ENCODE measurements at regions not wholly inside any gene's neighbourhood (a gene's known extent, or its start where the extent isn't known, plus 50 kb on each side); places are given as distances from the start of the nearest gene placed in this dataset.

DNA sequence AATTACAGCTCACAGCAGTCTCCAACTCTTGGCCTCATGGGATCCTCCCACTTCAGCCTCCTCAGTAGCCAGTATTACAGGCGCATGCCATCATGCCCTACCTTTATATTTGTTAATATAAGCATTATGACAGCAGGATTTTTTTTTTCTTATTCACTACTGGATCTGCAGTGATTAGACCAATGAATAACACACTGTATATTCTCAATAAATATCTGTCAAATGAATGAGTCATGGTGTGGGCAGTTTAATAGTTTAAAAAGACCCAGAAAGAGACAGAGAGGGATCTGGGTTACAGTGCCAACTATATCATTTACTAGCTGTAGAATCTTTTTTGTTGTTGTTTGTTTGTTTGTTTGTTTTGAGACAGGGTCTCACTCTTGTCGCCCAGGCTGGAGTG, 62.4 kb upstream of the LTBP1 start:
- H4K5ac ChIP-seq (ENCODE audit: insufficient read length, low read depth, low read length) = no peak overlapping the region
- H3K4ac ChIP-seq (replicated peaks; ENCODE audit: insufficient read length, low read depth, low read length) = no peak overlapping the region
- H3K79me1 ChIP-seq (ENCODE audit: low read depth, low read length) = no peaks in the 10 kb centered on the region
- H2BK120ac ChIP-seq (replicated peaks; ENCODE audit: low read depth, low read length) = no peak overlapping the region
- no peak overlapping the region for H3K27ac ChIP-seq (ENCODE audit: low read depth, low read length)
- no peak overlapping the region for H2AFZ ChIP-seq (ENCODE audit: low read length)
- H3K27me3 ChIP-seq (replicated peaks in 1 of 4; ENCODE audit: control insufficient read depth in 3 of 4, extremely low read depth in 1 of 4, insufficient read depth in 3 of 4, low read length in 3 of 4) = no peaks in the 10 kb centered on the region
- no peak overlapping the region for H2AK5ac ChIP-seq (ENCODE audit: low read depth, low read length)
- no peak overlapping the region for H4K8ac ChIP-seq (ENCODE audit: extremely low read depth, insufficient read depth, low read length)
- H4K20me1 ChIP-seq (replicated peaks in 1 of 2; ENCODE audit: control insufficient read depth in 1 of 2, insufficient read depth in 2 of 2, low read length in 2 of 2) = no peaks in the 10 kb centered on the region
- no peak overlapping the region for H3K56ac ChIP-seq (replicated peaks; ENCODE audit: insufficient read length, low read depth, low read length)
- no peak overlapping the region for H3K18ac ChIP-seq (ENCODE audit: extremely low read depth, low read length)
- CTCF ChIA-PET (ENCODE audit: partially characterized antibody) = interaction anchor here (0.9 kb wide), 1 partner anchor 10 kb away, joined by 4 read pairs; no protein-coding TSS in a partner anchor
- POLR2A ChIA-PET (ENCODE audit: partially characterized antibody) = no interaction called here
- no peaks in the 10 kb centered on the region for H3K23me2 ChIP-seq (ENCODE audit: low read depth, low read length)
- H3K4me1 ChIP-seq (replicated peaks in 1 of 4; ENCODE audit: control insufficient read depth in 3 of 4, insufficient read depth in 4 of 4, low read length in 3 of 4) = no peaks in the 10 kb centered on the region
- H4K91ac ChIP-seq (replicated peaks; ENCODE audit: insufficient read length, low read length) = no peak overlapping the region
- peaks cover 13 to 20% of the 10 kb centered on the region in 2 experiments for H3K9me3 ChIP-seq (ENCODE audit: insufficient read depth in 2 of 2, low read depth in 1 of 2, low read length in 1 of 2)
- peaks cover 0 to 4% (median 0%) of the 10 kb centered on the region in 4 experiments; a peak in 1 of 8 replicates for H3K36me3 ChIP-seq (ENCODE audit: control insufficient read depth in 2 of 4, insufficient read depth in 4 of 4, low read length in 3 of 4)
- H2BK20ac ChIP-seq (ENCODE audit: low read length) = no peak overlapping the region
- no peak overlapping the region for H3K14ac ChIP-seq (ENCODE audit: insufficient read length)
- H3K4me2 ChIP-seq (ENCODE audit: insufficient read depth in 1 of 2, low read depth in 2 of 2, low read length in 2 of 2) = no peak overlapping the region
- no peaks in the 10 kb centered on the region for H3K79me2 ChIP-seq (ENCODE audit: control insufficient read depth in 1 of 2, insufficient read depth in 2 of 2, low read length in 2 of 2)
- FAIRE-seq = no peak
- no peak overlapping the region for H3K4me3 ChIP-seq (ENCODE audit: extremely low read depth in 1 of 4, insufficient read depth in 2 of 4, low read depth in 3 of 4, low read length in 4 of 4)
- no peak overlapping the region for H2BK15ac ChIP-seq (ENCODE audit: low read length)
- WGBS, 2 experiments (ENCODE audit: extremely low coverage in 1 of 2, insufficient coverage in 1 of 2, insufficient read length in 1 of 2, insufficient replicate concordance in 2 of 2, low coverage in 1 of 2, low lambda C conversion rate in 2 of 2, missing lambda C conversion rate in 1 of 2) = 94% methylated on average over 2 of the region's 2 CpGs; no CpG with 5 or more reads in 1 of the 2 experiments
- H2BK5ac ChIP-seq (ENCODE audit: low read depth, low read length) = no peak overlapping the region
- DNase-seq (ENCODE audit: low read depth in 1 of 2, low spot score in 2 of 2) = no peak
- H3K23ac ChIP-seq (ENCODE audit: insufficient read length) = no peak overlapping the region
- H3K9ac ChIP-seq (replicated peaks in 1 of 4; ENCODE audit: extremely low read depth in 1 of 4, low read depth in 3 of 4, low read length in 3 of 4) = no peak overlapping the region
- H2BK12ac ChIP-seq (ENCODE audit: low read depth, low read length) = no peak overlapping the region
- no peak for TF ChIP-seq POU5F1 (IDR thresholded peaks at IDR 0.05; ENCODE audit: low read depth, low read length)
- TF ChIP-seq, protein P1, sequence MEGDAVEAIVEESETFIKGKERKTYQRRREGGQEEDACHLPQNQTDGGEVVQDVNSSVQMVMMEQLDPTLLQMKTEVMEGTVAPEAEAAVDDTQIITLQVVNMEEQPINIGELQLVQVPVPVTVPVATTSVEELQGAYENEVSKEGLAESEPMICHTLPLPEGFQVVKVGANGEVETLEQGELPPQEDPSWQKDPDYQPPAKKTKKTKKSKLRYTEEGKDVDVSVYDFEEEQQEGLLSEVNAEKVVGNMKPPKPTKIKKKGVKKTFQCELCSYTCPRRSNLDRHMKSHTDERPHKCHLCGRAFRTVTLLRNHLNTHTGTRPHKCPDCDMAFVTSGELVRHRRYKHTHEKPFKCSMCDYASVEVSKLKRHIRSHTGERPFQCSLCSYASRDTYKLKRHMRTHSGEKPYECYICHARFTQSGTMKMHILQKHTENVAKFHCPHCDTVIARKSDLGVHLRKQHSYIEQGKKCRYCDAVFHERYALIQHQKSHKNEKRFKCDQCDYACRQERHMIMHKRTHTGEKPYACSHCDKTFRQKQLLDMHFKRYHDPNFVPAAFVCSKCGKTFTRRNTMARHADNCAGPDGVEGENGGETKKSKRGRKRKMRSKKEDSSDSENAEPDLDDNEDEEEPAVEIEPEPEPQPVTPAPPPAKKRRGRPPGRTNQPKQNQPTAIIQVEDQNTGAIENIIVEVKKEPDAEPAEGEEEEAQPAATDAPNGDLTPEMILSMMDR (IDR thresholded peaks at IDR 0.05; ENCODE audit: control extremely low read depth in 1 of 3, insufficient read depth in 1 of 3, low read depth in 1 of 3, low read length in 3 of 3) = no peak
- no peak for TF ChIP-seq POLR2AphosphoS5 (IDR thresholded peaks at IDR 0.05; ENCODE audit: low read depth, low read length)
- TF ChIP-seq RXRA (IDR thresholded peaks at IDR 0.05; ENCODE audit: insufficient read depth, low read depth, low read length) = no peak
- no peak for TF ChIP-seq SIX5 (IDR thresholded peaks at IDR 0.05; ENCODE audit: low read depth, low read length)
- TF ChIP-seq CBX8 (IDR thresholded peaks at IDR 0.05; ENCODE audit: borderline replicate concordance, low read depth, low read length) = no peak
- TF ChIP-seq, protein P2, sequence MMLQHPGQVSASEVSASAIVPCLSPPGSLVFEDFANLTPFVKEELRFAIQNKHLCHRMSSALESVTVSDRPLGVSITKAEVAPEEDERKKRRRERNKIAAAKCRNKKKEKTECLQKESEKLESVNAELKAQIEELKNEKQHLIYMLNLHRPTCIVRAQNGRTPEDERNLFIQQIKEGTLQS (IDR thresholded peaks at IDR 0.05; ENCODE audit: insufficient read depth, low read depth, low read length) = no peak
- TF ChIP-seq, protein P3, sequence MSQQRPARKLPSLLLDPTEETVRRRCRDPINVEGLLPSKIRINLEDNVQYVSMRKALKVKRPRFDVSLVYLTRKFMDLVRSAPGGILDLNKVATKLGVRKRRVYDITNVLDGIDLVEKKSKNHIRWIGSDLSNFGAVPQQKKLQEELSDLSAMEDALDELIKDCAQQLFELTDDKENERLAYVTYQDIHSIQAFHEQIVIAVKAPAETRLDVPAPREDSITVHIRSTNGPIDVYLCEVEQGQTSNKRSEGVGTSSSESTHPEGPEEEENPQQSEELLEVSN (IDR thresholded peaks at IDR 0.05) = no peak
- no peak for TF ChIP-seq KDM1A (IDR thresholded peaks at IDR 0.05; ENCODE audit: borderline replicate concordance, low read length)
- TF ChIP-seq TAF7 (optimal IDR thresholded peaks at IDR 0.05; ENCODE audit: borderline replicate concordance, low read depth, low read length) = no peak
- no peak for TF ChIP-seq TBP (IDR thresholded peaks at IDR 0.05; ENCODE audit: low read depth, low read length)
